ENCODE measurements at regions not wholly inside any gene's neighbourhood (a gene's known extent, or its start where the extent isn't known, plus 50 kb on each side); places are given as distances from the start of the nearest gene placed in this dataset.
"Not testable (repeated sequence)": the region's sequence is repeated elsewhere in the genome, so short reads cannot be mapped to it uniquely, and the experiment has no call there.

- H3K36me3 ChIP-seq (ENCODE audit: insufficient read depth, insufficient read length, low read length), result no peaks in the 10 kb centered on the region
- no peaks in the 10 kb centered on the region for H3K27me3 ChIP-seq (ENCODE audit: insufficient read depth, insufficient read length)
- H3K4me3 ChIP-seq (ENCODE audit: insufficient read length, low read depth), result no peak overlapping the region
- DNase-seq (ENCODE audit: low read depth, low spot score), result no peak
- H3K9ac ChIP-seq (ENCODE audit: insufficient read length, low read depth), result no peak overlapping the region
- H3K9me3 ChIP-seq (ENCODE audit: insufficient read depth, low read length), result peaks cover 10% of the 10 kb centered on the region; the same call in 1 of the 2 replicates
- TF ChIP-seq ZNF274 (IDR thresholded peaks at IDR 0.05; ENCODE audit: low read depth, low read length), result no peak
- no peak for TF ChIP-seq SUZ12 (IDR thresholded peaks at IDR 0.05; ENCODE audit: extremely low read depth, insufficient read depth, insufficient read length)
- no peak for TF ChIP-seq YY1 (IDR thresholded peaks at IDR 0.05; ENCODE audit: insufficient read depth, insufficient read length)
- H3K4me1 ChIP-seq (ENCODE audit: insufficient read depth, insufficient read length), result no peaks in the 10 kb centered on the region
These were observed 900.7 kb upstream of the SOX11 start for GRCh38 chr2:4791488-4791887.

GRCh38 chr2:4792126-4792525, 900.1 kb upstream of the SOX11 start:
- DNase-seq (ENCODE audit: low read depth, low spot score), result no peak
- no peaks in the 10 kb centered on the region for H3K27me3 ChIP-seq (ENCODE audit: insufficient read depth, insufficient read length)
- peaks cover 10% of the 10 kb centered on the region; the same call in 1 of the 2 replicates for H3K9me3 ChIP-seq (ENCODE audit: insufficient read depth, low read length)
- no peak overlapping the region for H3K4me3 ChIP-seq (ENCODE audit: insufficient read length, low read depth)
- no peaks in the 10 kb centered on the region for H3K4me1 ChIP-seq (ENCODE audit: insufficient read depth, insufficient read length)
- H3K9ac ChIP-seq (ENCODE audit: insufficient read length, low read depth), result no peak overlapping the region
- no peaks in the 10 kb centered on the region for H3K36me3 ChIP-seq (ENCODE audit: insufficient read depth, insufficient read length, low read length)
- TF ChIP-seq YY1 (IDR thresholded peaks at IDR 0.05; ENCODE audit: insufficient read depth, insufficient read length), result no peak
- no peak for TF ChIP-seq SUZ12 (IDR thresholded peaks at IDR 0.05; ENCODE audit: extremely low read depth, insufficient read depth, insufficient read length)
- no peak for TF ChIP-seq ZNF274 (IDR thresholded peaks at IDR 0.05; ENCODE audit: low read depth, low read length)

- Histone ChIP-seq H3K27me3 (ENCODE audit: insufficient read depth, insufficient read length) (no peaks in the 10 kb centered on the region), H3K4me1 (ENCODE audit: insufficient read depth, insufficient read length) (no peaks in the 10 kb centered on the region), H3K9me3 (ENCODE audit: insufficient read depth, low read length) (no peaks in the 10 kb centered on the region), H3K36me3 (ENCODE audit: insufficient read depth, insufficient read length, low read length) (no peaks in the 10 kb centered on the region), H3K9ac (ENCODE audit: insufficient read length, low read depth) (no peak overlapping the region), H3K4me3 (ENCODE audit: insufficient read length, low read depth) (no peak overlapping the region)
- TF ChIP-seq YY1 (IDR thresholded peaks at IDR 0.05; ENCODE audit: insufficient read depth, insufficient read length), result no peak
- TF ChIP-seq ZNF274 (IDR thresholded peaks at IDR 0.05; ENCODE audit: low read depth, low read length), result no peak
- no peak for TF ChIP-seq SUZ12 (IDR thresholded peaks at IDR 0.05; ENCODE audit: extremely low read depth, insufficient read depth, insufficient read length)
- no peak for DNase-seq (ENCODE audit: low read depth, low spot score)
These were observed 888.8 kb upstream of the SOX11 start for GRCh38 chr2:4803396-4803795.

- not testable (repeated sequence) for H3K9me3 ChIP-seq (ENCODE audit: insufficient read depth, low read length); H3K36me3 ChIP-seq (ENCODE audit: insufficient read depth, insufficient read length, low read length); DNase-seq (ENCODE audit: low read depth, low spot score); H3K4me1 ChIP-seq (ENCODE audit: insufficient read depth, insufficient read length); H3K9ac ChIP-seq (ENCODE audit: insufficient read length, low read depth); H3K27me3 ChIP-seq (ENCODE audit: insufficient read depth, insufficient read length); H3K4me3 ChIP-seq (ENCODE audit: insufficient read length, low read depth)
These were observed 878.0 kb upstream of the SOX11 start for GRCh38 chr2:4814137-4814536.

- TF ChIP-seq YY1 (IDR thresholded peaks at IDR 0.05; ENCODE audit: insufficient read depth, insufficient read length) (no peak), ZNF274 (IDR thresholded peaks at IDR 0.05; ENCODE audit: low read depth, low read length) (no peak), SUZ12 (IDR thresholded peaks at IDR 0.05; ENCODE audit: extremely low read depth, insufficient read depth, insufficient read length) (no peak)
- no peaks in the 10 kb centered on the region for H3K36me3 ChIP-seq (ENCODE audit: insufficient read depth, insufficient read length, low read length)
- no peak for DNase-seq (ENCODE audit: low read depth, low spot score)
- no peaks in the 10 kb centered on the region for H3K9me3 ChIP-seq (ENCODE audit: insufficient read depth, low read length)
- no peaks in the 10 kb centered on the region for H3K27me3 ChIP-seq (ENCODE audit: insufficient read depth, insufficient read length)
- H3K4me1 ChIP-seq (ENCODE audit: insufficient read depth, insufficient read length), result no peaks in the 10 kb centered on the region
- H3K4me3 ChIP-seq (ENCODE audit: insufficient read length, low read depth), result no peak overlapping the region
- no peak overlapping the region for H3K9ac ChIP-seq (ENCODE audit: insufficient read length, low read depth)
These were observed 864.3 kb upstream of the SOX11 start for GRCh38 chr2:4827836-4828235.

GRCh38 chr2:4828682-4829374, 863.4 kb upstream of the SOX11 start:
- H3K4me3 ChIP-seq (ENCODE audit: insufficient read length, low read depth), result no peak overlapping the region
- H3K27me3 ChIP-seq (ENCODE audit: insufficient read depth, insufficient read length), result no peaks in the 10 kb centered on the region
- H3K4me1 ChIP-seq (ENCODE audit: insufficient read depth, insufficient read length), result no peaks in the 10 kb centered on the region
- H3K9ac ChIP-seq (ENCODE audit: insufficient read length, low read depth), result no peak overlapping the region
- DNase-seq (ENCODE audit: low read depth, low spot score), result no peak
- no peaks in the 10 kb centered on the region for H3K36me3 ChIP-seq (ENCODE audit: insufficient read depth, insufficient read length, low read length)
- no peak for TF ChIP-seq YY1 (IDR thresholded peaks at IDR 0.05; ENCODE audit: insufficient read depth, insufficient read length)
- no peak for TF ChIP-seq ZNF274 (IDR thresholded peaks at IDR 0.05; ENCODE audit: low read depth, low read length)
- TF ChIP-seq SUZ12 (IDR thresholded peaks at IDR 0.05; ENCODE audit: extremely low read depth, insufficient read depth, insufficient read length), result no peak
- no peaks in the 10 kb centered on the region for H3K9me3 ChIP-seq (ENCODE audit: insufficient read depth, low read length)

GRCh38 chr2:4831751-4832150, 860.4 kb upstream of the SOX11 start:
- Histone ChIP-seq H3K9ac (ENCODE audit: insufficient read length, low read depth) (no peak overlapping the region), H3K4me1 (ENCODE audit: insufficient read depth, insufficient read length) (no peaks in the 10 kb centered on the region), H3K36me3 (ENCODE audit: insufficient read depth, insufficient read length, low read length) (no peaks in the 10 kb centered on the region), H3K27me3 (ENCODE audit: insufficient read depth, insufficient read length) (no peaks in the 10 kb centered on the region), H3K9me3 (ENCODE audit: insufficient read depth, low read length) (no peaks in the 10 kb centered on the region), H3K4me3 (ENCODE audit: insufficient read length, low read depth) (no peak overlapping the region)
- DNase-seq (ENCODE audit: low read depth, low spot score), result no peak
- TF ChIP-seq SUZ12 (IDR thresholded peaks at IDR 0.05; ENCODE audit: extremely low read depth, insufficient read depth, insufficient read length) (no peak), YY1 (IDR thresholded peaks at IDR 0.05; ENCODE audit: insufficient read depth, insufficient read length) (no peak), ZNF274 (IDR thresholded peaks at IDR 0.05; ENCODE audit: low read depth, low read length) (no peak)
